ENCODE measurements at regions not wholly inside any gene's neighbourhood (a gene's known extent, or its start where the extent isn't known, plus 50 kb on each side); places are given as distances from the start of the nearest gene placed in this dataset.

DNA sequence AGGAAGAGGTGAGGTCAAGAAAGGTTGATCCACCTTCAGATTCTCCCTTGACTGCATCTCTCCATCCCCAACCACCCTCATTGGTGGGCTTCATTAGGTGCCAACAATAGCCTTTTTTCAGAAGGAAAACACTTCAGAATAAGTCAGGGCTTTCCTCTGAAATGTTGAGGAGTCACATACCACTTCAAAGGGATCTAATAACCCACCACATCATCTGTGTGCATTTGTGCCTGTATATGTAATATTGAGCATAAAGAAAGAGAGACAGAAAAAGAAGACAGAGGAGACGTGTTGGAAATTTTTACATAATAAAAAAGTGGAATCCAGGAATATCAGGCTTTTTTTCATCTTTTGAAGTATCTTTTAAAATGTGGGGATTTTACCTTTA is 209.1 kb upstream of the SLC7A11 start:
- H3K27ac ChIP-seq (ENCODE audit: insufficient read depth, low read depth, low read length): no peak overlapping the region
- no peak overlapping the region for H2AFZ ChIP-seq (ENCODE audit: low read depth, low read length)
- H3K4me2 ChIP-seq (ENCODE audit: insufficient read depth, low read length): no peak overlapping the region
- H3K79me2 ChIP-seq (ENCODE audit: control insufficient read depth, insufficient read depth, low read length): no peaks in the 10 kb centered on the region
- H3K4me3 ChIP-seq (replicated peaks in 1 of 3; ENCODE audit: insufficient read depth in 1 of 3, low read depth in 1 of 3, low read length in 3 of 3): no peak overlapping the region
- FAIRE-seq: no peak
- dilution Hi-C loops (cut with MboI; ENCODE audit: extremely low pct_ligation_motif_present, low sequenced_read_pairs) (no loop called here), intact Hi-C loops (cut with micrococcal nuclease) (no loop called here)
- no TSS peak for BruUV-seq (replicated peaks)
- no peaks in the 10 kb centered on the region for H4K20me1 ChIP-seq (replicated peaks; ENCODE audit: control insufficient read depth, extremely low read depth, insufficient read depth, low read length)
- no peak overlapping the region for H3K9ac ChIP-seq (replicated peaks; ENCODE audit: extremely low read depth, insufficient read depth, low read length)
- no peaks in the 10 kb centered on the region for H3K36me3 ChIP-seq (ENCODE audit: control insufficient read depth in 2 of 2, extremely low read depth in 1 of 2, insufficient read depth in 2 of 2, low read length in 2 of 2)
- no peak for TF ChIP-seq POLR2A (IDR thresholded peaks at IDR 0.05; ENCODE audit: low read depth, low read length)
- no peak for TF ChIP-seq EZH2 (IDR thresholded peaks at IDR 0.05; ENCODE audit: borderline replicate concordance, low read depth, low read length, severe bottlenecking)
- TF ChIP-seq, protein P1, sequence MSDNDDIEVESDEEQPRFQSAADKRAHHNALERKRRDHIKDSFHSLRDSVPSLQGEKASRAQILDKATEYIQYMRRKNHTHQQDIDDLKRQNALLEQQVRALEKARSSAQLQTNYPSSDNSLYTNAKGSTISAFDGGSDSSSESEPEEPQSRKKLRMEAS (IDR thresholded peaks at IDR 0.05; ENCODE audit: insufficient read depth, insufficient read length): no peak
- TF ChIP-seq POLR2AphosphoS5 (IDR thresholded peaks at IDR 0.05; ENCODE audit: insufficient read depth, low read depth, low read length): no peak
- TF ChIP-seq MYC (IDR thresholded peaks at IDR 0.05; ENCODE audit: low read depth, low read length): no peak
- TF ChIP-seq FOS (IDR thresholded peaks at IDR 0.05; ENCODE audit: borderline replicate concordance, insufficient read depth, low read length): no peak
- TF ChIP-seq GATA2 (IDR thresholded peaks at IDR 0.05; ENCODE audit: insufficient read depth, insufficient read length, low read depth, low read length): no peak
- no peak for TF ChIP-seq JUN (IDR thresholded peaks at IDR 0.05; ENCODE audit: borderline replicate concordance, insufficient read depth, insufficient read length, low read depth)
- TF ChIP-seq, protein P2, sequence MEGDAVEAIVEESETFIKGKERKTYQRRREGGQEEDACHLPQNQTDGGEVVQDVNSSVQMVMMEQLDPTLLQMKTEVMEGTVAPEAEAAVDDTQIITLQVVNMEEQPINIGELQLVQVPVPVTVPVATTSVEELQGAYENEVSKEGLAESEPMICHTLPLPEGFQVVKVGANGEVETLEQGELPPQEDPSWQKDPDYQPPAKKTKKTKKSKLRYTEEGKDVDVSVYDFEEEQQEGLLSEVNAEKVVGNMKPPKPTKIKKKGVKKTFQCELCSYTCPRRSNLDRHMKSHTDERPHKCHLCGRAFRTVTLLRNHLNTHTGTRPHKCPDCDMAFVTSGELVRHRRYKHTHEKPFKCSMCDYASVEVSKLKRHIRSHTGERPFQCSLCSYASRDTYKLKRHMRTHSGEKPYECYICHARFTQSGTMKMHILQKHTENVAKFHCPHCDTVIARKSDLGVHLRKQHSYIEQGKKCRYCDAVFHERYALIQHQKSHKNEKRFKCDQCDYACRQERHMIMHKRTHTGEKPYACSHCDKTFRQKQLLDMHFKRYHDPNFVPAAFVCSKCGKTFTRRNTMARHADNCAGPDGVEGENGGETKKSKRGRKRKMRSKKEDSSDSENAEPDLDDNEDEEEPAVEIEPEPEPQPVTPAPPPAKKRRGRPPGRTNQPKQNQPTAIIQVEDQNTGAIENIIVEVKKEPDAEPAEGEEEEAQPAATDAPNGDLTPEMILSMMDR (IDR thresholded peaks at IDR 0.05; ENCODE audit: extremely low read depth in 1 of 2, insufficient read depth in 1 of 2, low read depth in 1 of 2, low read length in 2 of 2): no peak
- H3K9me3 ChIP-seq (replicated peaks; ENCODE audit: control insufficient read depth, insufficient read depth, low read length): no peaks in the 10 kb centered on the region
- no peak for DNase-seq (ENCODE audit: low read depth, low spot score)
- no peaks in the 10 kb centered on the region for H3K27me3 ChIP-seq (ENCODE audit: control insufficient read depth in 2 of 2, insufficient read depth in 2 of 2, low read length in 2 of 2)
- H3K9me1 ChIP-seq (replicated peaks; ENCODE audit: control insufficient read depth, extremely low read depth, insufficient read depth, low read length): no peaks in the 10 kb centered on the region
- peaks cover 9% of the 10 kb centered on the region for H3K4me1 ChIP-seq (ENCODE audit: control insufficient read depth, extremely low read depth, insufficient read depth, low read length)
- POLR2A ChIA-PET: no interaction called here
- CTCF ChIA-PET: interaction anchor here (1.2 kb wide), 1 partner anchor 10 kb away, joined by 5 read pairs; no protein-coding TSS in a partner anchor
